C4-2B (cell line): ENCODE measurements at regions not wholly inside any gene's neighbourhood (a gene's known extent, or its start where the extent isn't known, plus 50 kb on each side); places are given as distances from the start of the nearest gene placed in this dataset.

Experiments
- ZFX ChIP-seq: fragments of 450-650 bp; IDR thresholded peaks from 2 replicates; pipeline ENCODE4 v1.6.1; 2017
- TF ChIP-seq, protein P1 (sequence below): fragments of 450-650 bp; conservative IDR thresholded peaks from 2 replicates; pipeline ENCODE4 v1.5.1; 2017; ENCODE audit warnings: mild to moderate bottlenecking

DNA sequence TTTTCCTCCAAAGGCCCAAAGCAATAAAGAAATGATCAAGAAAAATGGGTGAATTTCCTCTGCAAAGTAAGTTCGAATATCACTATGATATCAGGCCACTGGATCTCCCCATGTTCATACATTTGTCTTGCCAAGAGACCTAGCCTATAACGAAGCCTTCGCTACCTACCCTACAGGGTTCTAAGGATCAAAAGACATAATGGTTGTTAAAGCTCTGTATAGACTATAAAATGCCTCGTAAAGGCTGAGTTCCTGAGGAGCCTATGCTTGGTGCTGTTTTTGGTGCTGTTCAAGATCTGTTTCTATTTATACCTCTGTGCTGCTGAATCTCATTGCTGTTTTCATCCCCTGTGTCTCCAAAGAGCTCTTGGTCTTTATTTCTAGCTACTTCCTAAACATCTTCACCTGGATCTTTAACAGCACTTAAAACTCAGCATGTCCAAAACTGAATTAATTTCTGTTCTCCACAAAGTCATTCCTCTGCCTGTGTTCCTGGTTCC is 254.4 kb upstream of the CHAC2 start:
- TF ChIP-seq, protein P1, sequence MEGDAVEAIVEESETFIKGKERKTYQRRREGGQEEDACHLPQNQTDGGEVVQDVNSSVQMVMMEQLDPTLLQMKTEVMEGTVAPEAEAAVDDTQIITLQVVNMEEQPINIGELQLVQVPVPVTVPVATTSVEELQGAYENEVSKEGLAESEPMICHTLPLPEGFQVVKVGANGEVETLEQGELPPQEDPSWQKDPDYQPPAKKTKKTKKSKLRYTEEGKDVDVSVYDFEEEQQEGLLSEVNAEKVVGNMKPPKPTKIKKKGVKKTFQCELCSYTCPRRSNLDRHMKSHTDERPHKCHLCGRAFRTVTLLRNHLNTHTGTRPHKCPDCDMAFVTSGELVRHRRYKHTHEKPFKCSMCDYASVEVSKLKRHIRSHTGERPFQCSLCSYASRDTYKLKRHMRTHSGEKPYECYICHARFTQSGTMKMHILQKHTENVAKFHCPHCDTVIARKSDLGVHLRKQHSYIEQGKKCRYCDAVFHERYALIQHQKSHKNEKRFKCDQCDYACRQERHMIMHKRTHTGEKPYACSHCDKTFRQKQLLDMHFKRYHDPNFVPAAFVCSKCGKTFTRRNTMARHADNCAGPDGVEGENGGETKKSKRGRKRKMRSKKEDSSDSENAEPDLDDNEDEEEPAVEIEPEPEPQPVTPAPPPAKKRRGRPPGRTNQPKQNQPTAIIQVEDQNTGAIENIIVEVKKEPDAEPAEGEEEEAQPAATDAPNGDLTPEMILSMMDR = no peak
- no peak for TF ChIP-seq ZFX
